ENCODE measurements at regions not wholly inside any gene's neighbourhood (a gene's known extent, or its start where the extent isn't known, plus 50 kb on each side); places are given as distances from the start of the nearest gene placed in this dataset.
A peak's percentile ranks its signal among the peaks of the same experiment; 100 is the strongest.

DNA sequence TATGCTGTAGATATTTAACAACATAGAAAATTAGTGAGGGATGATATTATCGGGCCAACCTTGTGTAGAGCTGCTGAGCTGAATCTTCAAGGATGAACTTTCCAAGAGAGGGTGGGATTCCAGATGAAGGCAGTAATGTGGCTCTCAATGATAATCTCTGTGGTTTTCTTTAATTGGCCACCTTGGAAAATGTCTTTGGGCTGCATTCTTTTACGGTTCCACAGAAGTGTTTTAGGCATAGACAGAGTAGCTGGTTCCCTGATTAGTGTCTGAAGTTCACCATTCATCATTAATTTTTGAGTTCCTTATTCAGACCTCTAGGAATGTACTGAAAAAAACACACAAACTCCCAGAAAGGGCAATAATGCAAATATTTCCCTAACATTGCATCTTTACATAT lies 1566.9 kb upstream of the PIK3C3 start:
- H3K27me3 ChIP-seq (ENCODE audit: control insufficient read depth in 1 of 2, insufficient read depth in 1 of 2, low read length in 2 of 2), result no peaks in the 10 kb centered on the region
- DNase-seq, result no peak
- H3K36me3 ChIP-seq (ENCODE audit: control insufficient read depth in 1 of 2, insufficient read depth in 2 of 2, low read depth in 1 of 2, low read length in 2 of 2), result no peaks in the 10 kb centered on the region
- H3K9ac ChIP-seq (ENCODE audit: low read length), result no peak overlapping the region
- no peak overlapping the region for H3K27ac ChIP-seq (ENCODE audit: low read length, poor library complexity, severe bottlenecking)
- H4K91ac ChIP-seq (ENCODE audit: low read length), result no peak overlapping the region
- no peak overlapping the region for H2BK120ac ChIP-seq (ENCODE audit: low read depth, low read length)
- H3K23ac ChIP-seq (ENCODE audit: low read length in 2 of 2), result no peak overlapping the region
- no peak overlapping the region for H3K4me2 ChIP-seq (ENCODE audit: low read length, poor library complexity, severe bottlenecking)
- no peak overlapping the region for H3K4me3 ChIP-seq (ENCODE audit: insufficient read depth in 1 of 2, low read depth in 1 of 2, low read length in 2 of 2)
- no peaks in the 10 kb centered on the region for H3K4me1 ChIP-seq (ENCODE audit: control insufficient read depth, insufficient read depth, low read depth, low read length)
- H2BK15ac ChIP-seq (ENCODE audit: low read depth, poor library complexity, severe bottlenecking), result no peak overlapping the region
- H3K4ac ChIP-seq (ENCODE audit: low read depth in 1 of 2, low read length in 2 of 2), result no peak overlapping the region
- no peak overlapping the region for H2AK5ac ChIP-seq (ENCODE audit: low read length, severe bottlenecking)
- no peak overlapping the region for H3K18ac ChIP-seq (ENCODE audit: low read depth in 1 of 2, low read length in 2 of 2)
- no peak overlapping the region for H3K14ac ChIP-seq (ENCODE audit: low read length in 2 of 2)
- H3K9me3 ChIP-seq (ENCODE audit: control insufficient read depth, low read length), result no peaks in the 10 kb centered on the region
- no peak overlapping the region for H2BK12ac ChIP-seq (ENCODE audit: low read length in 2 of 2)
- H2AFZ ChIP-seq (ENCODE audit: low read depth, low read length), result no peak overlapping the region
- no peak overlapping the region for H4K8ac ChIP-seq (ENCODE audit: low read length)
- no peaks in the 10 kb centered on the region for H3K79me1 ChIP-seq (replicated peaks; ENCODE audit: low read length, poor library complexity, severe bottlenecking)
- H2BK5ac ChIP-seq (ENCODE audit: low read depth, low read length, poor library complexity, severe bottlenecking), result no peak overlapping the region
- WGBS, result 100% methylated on average over 1 of the region's 2 CpGs

DNA sequence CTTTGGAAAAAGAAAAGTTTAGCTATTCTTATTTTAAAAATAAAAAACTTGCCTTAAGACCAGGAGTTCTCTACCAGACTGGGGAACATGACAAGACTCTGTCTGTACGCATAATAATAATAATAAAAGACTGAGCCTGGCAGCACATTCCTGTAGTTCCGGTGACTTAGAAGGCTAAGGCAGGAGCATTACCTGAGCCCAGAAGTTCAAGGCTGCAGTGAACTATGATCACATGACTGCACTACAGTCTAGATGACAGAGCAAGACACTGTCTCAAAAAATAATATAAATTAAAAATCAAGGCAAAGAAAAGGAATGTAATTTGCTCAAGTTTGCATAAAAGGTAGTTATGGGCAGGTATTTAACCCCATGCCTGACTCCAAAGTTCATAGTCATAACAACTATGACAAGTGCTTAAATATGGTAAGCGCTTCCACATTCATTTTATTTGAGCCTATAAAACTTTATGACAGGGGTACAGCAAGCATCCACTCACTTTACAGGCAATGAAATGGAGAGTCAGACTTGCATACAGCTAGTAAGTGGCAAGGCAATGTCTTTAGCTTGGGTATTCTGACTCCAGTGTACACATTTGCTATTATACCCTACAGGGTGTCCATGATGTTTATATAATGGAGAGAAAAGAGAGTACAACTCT lies 1567.8 kb upstream of the PIK3C3 start:
- Histone ChIP-seq H3K9me3 (ENCODE audit: control insufficient read depth, low read length) (no peaks in the 10 kb centered on the region), H3K27ac (ENCODE audit: low read length, poor library complexity, severe bottlenecking) (no peak overlapping the region), H2BK5ac (ENCODE audit: low read depth, low read length, poor library complexity, severe bottlenecking) (no peak overlapping the region), H3K4ac (ENCODE audit: low read depth in 1 of 2, low read length in 2 of 2) (no peak overlapping the region), H4K8ac (ENCODE audit: low read length) (no peak overlapping the region), H2BK15ac (ENCODE audit: low read depth, poor library complexity, severe bottlenecking) (no peak overlapping the region), H3K14ac (ENCODE audit: low read length in 2 of 2) (no peak overlapping the region), H3K27me3 (ENCODE audit: control insufficient read depth in 1 of 2, insufficient read depth in 1 of 2, low read length in 2 of 2) (no peaks in the 10 kb centered on the region), H2BK12ac (ENCODE audit: low read length in 2 of 2) (no peak overlapping the region), H4K91ac (ENCODE audit: low read length) (no peak overlapping the region), H3K79me1 (replicated peaks; ENCODE audit: low read length, poor library complexity, severe bottlenecking) (no peaks in the 10 kb centered on the region), H3K23ac (ENCODE audit: low read length in 2 of 2) (no peak overlapping the region), H3K9ac (ENCODE audit: low read length) (no peak overlapping the region), H2BK120ac (ENCODE audit: low read depth, low read length) (no peak overlapping the region), H3K18ac (ENCODE audit: low read depth in 1 of 2, low read length in 2 of 2) (no peak overlapping the region), H3K4me3 (ENCODE audit: insufficient read depth in 1 of 2, low read depth in 1 of 2, low read length in 2 of 2) (no peak overlapping the region), H3K4me1 (ENCODE audit: control insufficient read depth, insufficient read depth, low read depth, low read length) (no peaks in the 10 kb centered on the region), H2AFZ (ENCODE audit: low read depth, low read length) (no peak overlapping the region), H3K36me3 (ENCODE audit: control insufficient read depth in 1 of 2, insufficient read depth in 2 of 2, low read depth in 1 of 2, low read length in 2 of 2) (no peaks in the 10 kb centered on the region), H2AK5ac (ENCODE audit: low read length, severe bottlenecking) (no peak overlapping the region), H3K4me2 (ENCODE audit: low read length, poor library complexity, severe bottlenecking) (no peak overlapping the region)
- no peak for DNase-seq
- WGBS, result 100% methylated on average over 2 of the region's 3 CpGs

DNA sequence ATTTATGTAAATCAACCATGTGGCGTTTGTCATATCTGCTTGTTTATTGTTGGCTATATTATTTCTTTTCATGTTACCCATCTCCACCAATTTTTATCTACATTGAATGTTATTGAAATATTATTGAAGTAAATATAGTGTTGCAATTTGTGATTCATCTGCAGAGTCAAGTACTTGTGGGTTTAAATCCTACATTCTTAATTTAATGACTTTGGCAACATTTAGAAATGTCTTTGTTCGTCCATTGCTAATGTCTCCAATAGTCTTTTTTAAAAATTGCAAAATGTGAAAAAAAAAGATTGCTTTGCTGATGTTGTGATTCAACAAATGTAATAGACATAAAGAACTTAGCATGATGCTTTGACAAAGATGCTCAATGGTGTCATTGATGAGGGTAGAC lies 1572.8 kb upstream of the PIK3C3 start:
- no peaks in the 10 kb centered on the region for H3K27me3 ChIP-seq (ENCODE audit: control insufficient read depth in 1 of 2, insufficient read depth in 1 of 2, low read length in 2 of 2)
- H3K4me3 ChIP-seq (ENCODE audit: insufficient read depth in 1 of 2, low read depth in 1 of 2, low read length in 2 of 2), result no peak overlapping the region
- H3K4ac ChIP-seq (ENCODE audit: low read depth in 1 of 2, low read length in 2 of 2), result no peak overlapping the region
- H3K4me1 ChIP-seq (ENCODE audit: control insufficient read depth, insufficient read depth, low read depth, low read length), result no peaks in the 10 kb centered on the region
- H3K36me3 ChIP-seq (ENCODE audit: control insufficient read depth in 1 of 2, insufficient read depth in 2 of 2, low read depth in 1 of 2, low read length in 2 of 2), result no peaks in the 10 kb centered on the region
- no peaks in the 10 kb centered on the region for H3K9me3 ChIP-seq (ENCODE audit: control insufficient read depth, low read length)
- WGBS, result 100% methylated on average over 1 of the region's 2 CpGs
- no peak for DNase-seq
- H3K4me2 ChIP-seq (ENCODE audit: low read length, poor library complexity, severe bottlenecking), result no peak overlapping the region
- no peak overlapping the region for H3K18ac ChIP-seq (ENCODE audit: low read depth in 1 of 2, low read length in 2 of 2)
- H3K23ac ChIP-seq (ENCODE audit: low read length in 2 of 2), result no peak overlapping the region
- no peak overlapping the region for H4K8ac ChIP-seq (ENCODE audit: low read length)
- no peak overlapping the region for H2BK5ac ChIP-seq (ENCODE audit: low read depth, low read length, poor library complexity, severe bottlenecking)
- no peak overlapping the region for H4K91ac ChIP-seq (ENCODE audit: low read length)
- no peak overlapping the region for H2AFZ ChIP-seq (ENCODE audit: low read depth, low read length)
- no peaks in the 10 kb centered on the region for H3K79me1 ChIP-seq (replicated peaks; ENCODE audit: low read length, poor library complexity, severe bottlenecking)
- H2BK15ac ChIP-seq (ENCODE audit: low read depth, poor library complexity, severe bottlenecking), result no peak overlapping the region
- H2AK5ac ChIP-seq (ENCODE audit: low read length, severe bottlenecking), result no peak overlapping the region
- no peak overlapping the region for H3K9ac ChIP-seq (ENCODE audit: low read length)
- H2BK12ac ChIP-seq (ENCODE audit: low read length in 2 of 2), result no peak overlapping the region
- H3K14ac ChIP-seq (ENCODE audit: low read length in 2 of 2), result no peak overlapping the region
- H3K27ac ChIP-seq (ENCODE audit: low read length, poor library complexity, severe bottlenecking), result no peak overlapping the region
- no peak overlapping the region for H2BK120ac ChIP-seq (ENCODE audit: low read depth, low read length)

DNA sequence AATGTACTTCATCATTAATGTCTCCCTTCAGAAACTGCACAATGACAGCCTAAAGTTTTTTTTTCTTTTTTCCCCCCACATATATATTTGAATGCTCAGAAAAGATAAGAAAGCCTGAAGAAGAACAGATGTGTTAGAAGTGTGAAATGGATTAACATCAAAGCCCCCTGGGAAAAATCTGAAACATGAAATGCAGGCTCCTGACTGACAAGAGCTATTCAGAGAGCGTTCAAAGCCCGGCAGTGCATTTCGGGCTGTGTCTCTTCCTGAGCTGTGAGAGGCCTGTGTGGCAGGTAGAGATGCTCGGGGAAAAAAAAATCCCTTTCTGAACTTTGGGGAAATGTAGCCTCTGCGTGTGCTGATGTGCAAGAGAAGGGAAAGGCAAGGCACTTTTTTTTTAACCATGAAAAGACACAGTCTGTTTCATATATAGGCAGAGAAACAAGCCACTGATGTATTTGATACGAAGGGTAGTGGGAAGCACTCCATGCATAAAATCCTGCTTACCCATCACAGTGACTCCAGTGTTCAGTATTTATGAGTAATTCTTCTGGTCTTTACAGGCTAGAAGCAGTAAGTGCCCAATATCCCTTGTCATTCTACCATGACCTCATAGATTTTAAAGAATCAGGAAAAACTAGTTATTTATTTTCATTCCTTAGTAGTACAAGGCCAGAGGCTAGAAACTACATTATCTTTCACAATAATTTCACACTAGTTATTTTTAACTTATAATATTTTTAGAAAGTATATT lies 1574.2 kb upstream of the PIK3C3 start:
- H3K36me3 ChIP-seq (ENCODE audit: control insufficient read depth in 1 of 2, insufficient read depth in 2 of 2, low read depth in 1 of 2, low read length in 2 of 2), result no peaks in the 10 kb centered on the region
- no peaks in the 10 kb centered on the region for H3K9me3 ChIP-seq (ENCODE audit: control insufficient read depth, low read length)
- peak; percentile 4 for DNase-seq
- no peak overlapping the region for H2BK12ac ChIP-seq (ENCODE audit: low read length in 2 of 2)
- H3K14ac ChIP-seq (ENCODE audit: low read length in 2 of 2), result no peak overlapping the region
- no peak overlapping the region for H2AFZ ChIP-seq (ENCODE audit: low read depth, low read length)
- 84% methylated on average over 5 of the region's 6 CpGs for WGBS
- H3K18ac ChIP-seq (ENCODE audit: low read depth in 1 of 2, low read length in 2 of 2), result no peak overlapping the region
- H3K27me3 ChIP-seq (ENCODE audit: control insufficient read depth in 1 of 2, insufficient read depth in 1 of 2, low read length in 2 of 2), result no peaks in the 10 kb centered on the region
- H3K27ac ChIP-seq (ENCODE audit: low read length, poor library complexity, severe bottlenecking), result no peak overlapping the region
- H2BK5ac ChIP-seq (ENCODE audit: low read depth, low read length, poor library complexity, severe bottlenecking), result no peak overlapping the region
- no peak overlapping the region for H3K4ac ChIP-seq (ENCODE audit: low read depth in 1 of 2, low read length in 2 of 2)
- H4K8ac ChIP-seq (ENCODE audit: low read length), result no peak overlapping the region
- H2AK5ac ChIP-seq (ENCODE audit: low read length, severe bottlenecking), result no peak overlapping the region
- H3K23ac ChIP-seq (ENCODE audit: low read length in 2 of 2), result no peak overlapping the region
- no peak overlapping the region for H2BK15ac ChIP-seq (ENCODE audit: low read depth, poor library complexity, severe bottlenecking)
- H3K4me2 ChIP-seq (ENCODE audit: low read length, poor library complexity, severe bottlenecking), result no peak overlapping the region
- H3K4me1 ChIP-seq (ENCODE audit: control insufficient read depth, insufficient read depth, low read depth, low read length), result no peaks in the 10 kb centered on the region
- no peak overlapping the region for H3K4me3 ChIP-seq (ENCODE audit: insufficient read depth in 1 of 2, low read depth in 1 of 2, low read length in 2 of 2)
- H2BK120ac ChIP-seq (ENCODE audit: low read depth, low read length), result no peak overlapping the region
- no peaks in the 10 kb centered on the region for H3K79me1 ChIP-seq (replicated peaks; ENCODE audit: low read length, poor library complexity, severe bottlenecking)
- no peak overlapping the region for H3K9ac ChIP-seq (ENCODE audit: low read length)
- no peak overlapping the region for H4K91ac ChIP-seq (ENCODE audit: low read length)
